Fibroblast of lung (primary cell): ENCODE measurements at regions not wholly inside any gene's neighbourhood (a gene's known extent, or its start where the extent isn't known, plus 50 kb on each side); places are given as distances from the start of the nearest gene placed in this dataset.

Source experiments
- CTCF ChIP-seq, 2 donors: IDR thresholded peaks in 1 of 2; conservative IDR thresholded peaks in 1 of 2; 1 replicate in 1 of 2; 2 replicates in 1 of 2; pipeline ENCODE4 v1.5.1; 2011 to 2012; ENCODE audit warnings: low read length in 2 of 2, control low read depth in 1 of 2, inconsistent platforms in 1 of 2, low read depth in 1 of 2, mild to moderate bottlenecking in 1 of 2
- EZH2 ChIP-seq: IDR thresholded peaks from 2 replicates; pipeline ENCODE4 v1.5.1; 2012; ENCODE audit warnings: low read length, control low read depth, mild to moderate bottlenecking; ENCODE audit errors: missing control alignments

- TF ChIP-seq CTCF (conservative IDR thresholded peaks at IDR 0.05 in 1 of 2, IDR thresholded peaks at IDR 0.05 in 1 of 2; ENCODE audit: low read depth in 1 of 2, low read length in 2 of 2) (no peak), EZH2 (no peak)
Measured at GRCh38 chr10:26944261-26944882, 83.6 kb upstream of the ABI1 start.
